Activated CD8-positive, alpha-beta memory T cell treated with anti-CD3 and anti-CD28 coated beads, Interleukin-2, amount 10 ng/mL, durations not matched to agents 7 days and 5 days (primary cell): ENCODE measurements at regions not wholly inside any gene's neighbourhood (a gene's known extent, or its start where the extent isn't known, plus 50 kb on each side); places are given as distances from the start of the nearest gene placed in this dataset.
"Not testable (repeated sequence)": the region's sequence is repeated elsewhere in the genome, so short reads cannot be mapped to it uniquely, and the experiment has no call there.

Experiments
- ATAC-seq: fragments of 150-1000 bp; cut with Tn5 transposase; one replicate; pipeline ENCODE4 v1.10.0; 2021; ENCODE audit warnings: moderate library complexity
- CTCF ChIA-PET: fragments of 350-600 bp; sonication (Branson Sonifier 250); formaldehyde crosslinking; loops from one replicate; lab custom pipeline; 2021; ENCODE audit warnings: antibody characterized with exemption; lab: Charles Lee
- DNase-seq: peaks from one replicate; pipeline ENCODE4 v3.0.0-alpha.2; 2020
- H3K27ac Mint-ChIP-seq: one replicate; pipeline ENCODE4 v1.8.0; 2021; ENCODE audit warnings: mild to moderate bottlenecking, mixed read lengths
- H3K27me3 Mint-ChIP-seq: one replicate; pipeline ENCODE4 v1.8.0; 2021; ENCODE audit warnings: mixed read lengths
- H3K36me3 Mint-ChIP-seq: one replicate; pipeline ENCODE4 v1.8.0; 2021; ENCODE audit warnings: mild to moderate bottlenecking, mixed read lengths
- H3K4me1 Mint-ChIP-seq: one replicate; pipeline ENCODE4 v1.8.0; 2021; ENCODE audit warnings: mixed read lengths
- H3K4me3 Mint-ChIP-seq: one replicate; pipeline ENCODE4 v1.8.0; 2021; ENCODE audit warnings: mild to moderate bottlenecking, moderate library complexity, mixed read lengths
- H3K9me3 Mint-ChIP-seq: one replicate; pipeline ENCODE4 v1.8.0; 2022; ENCODE audit warnings: low read depth, mixed read lengths

DNA sequence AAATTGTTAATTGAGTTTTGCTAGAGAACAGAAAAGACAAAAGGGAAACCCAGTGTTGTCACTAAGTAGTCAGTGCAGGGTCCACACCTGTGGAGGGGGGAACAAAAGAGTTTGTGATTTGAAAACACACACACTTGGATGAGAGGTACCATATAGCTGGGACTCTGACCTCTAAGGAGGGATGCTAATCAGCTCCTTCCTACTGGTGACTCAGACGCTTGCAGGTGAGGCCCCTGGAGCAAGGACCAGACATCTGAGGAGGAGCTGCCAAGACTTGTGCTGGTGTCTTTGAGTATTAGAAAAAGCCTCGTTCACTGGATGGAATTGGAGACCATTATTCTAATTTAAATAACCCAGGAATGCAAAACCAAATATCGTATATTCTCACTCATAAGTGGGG, 146.4 kb upstream of the MAP2 start:
- no peak for DNase-seq
- Mint-ChIP-seq H3K4me3 (no peak overlapping the region), H3K27me3 (no peaks in the 10 kb centered on the region), H3K4me1 (no peaks in the 10 kb centered on the region), H3K27ac (no peak overlapping the region), H3K9me3 (peaks cover 2% of the 10 kb centered on the region), H3K36me3 (no peaks in the 10 kb centered on the region)
- CTCF ChIA-PET: no interaction called here
- ATAC-seq: no peak

DNA sequence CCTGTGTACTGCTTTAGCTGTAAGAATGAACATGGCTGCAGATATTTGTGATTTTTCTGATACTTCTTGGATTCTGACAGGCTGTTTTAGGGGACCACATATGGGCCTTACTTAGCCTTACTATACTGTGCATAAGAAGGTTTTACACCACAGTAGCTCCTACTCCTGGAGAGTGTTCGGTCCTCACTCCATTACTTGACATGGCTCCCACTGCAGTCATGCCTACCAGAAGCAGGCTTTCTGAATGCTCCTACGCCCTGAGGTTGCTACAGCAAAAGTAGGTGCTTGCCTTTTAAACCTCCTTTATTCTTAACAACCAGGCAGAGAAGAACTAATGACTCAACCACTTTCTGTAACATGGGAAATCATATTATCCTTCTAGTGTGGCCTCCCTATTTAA, 125.2 kb upstream of the MAP2 start:
- H3K36me3 Mint-ChIP-seq: no peaks in the 10 kb centered on the region
- H3K4me1 Mint-ChIP-seq: no peaks in the 10 kb centered on the region
- DNase-seq: no peak
- no peaks in the 10 kb centered on the region for H3K27me3 Mint-ChIP-seq
- CTCF ChIA-PET: no interaction called here
- no peak overlapping the region for H3K4me3 Mint-ChIP-seq
- no peak for ATAC-seq
- H3K27ac Mint-ChIP-seq: no peak overlapping the region
- H3K9me3 Mint-ChIP-seq: no peaks in the 10 kb centered on the region

- H3K4me1 Mint-ChIP-seq, ATAC-seq, H3K27me3 Mint-ChIP-seq, DNase-seq, CTCF ChIA-PET, H3K9me3 Mint-ChIP-seq, H3K36me3 Mint-ChIP-seq, H3K4me3 Mint-ChIP-seq, H3K27ac Mint-ChIP-seq: not testable (repeated sequence)
These were observed 124.4 kb upstream of the MAP2 start for GRCh38 chr2:209299478-209299877.

- CTCF ChIA-PET: not testable (repeated sequence)
These were observed 123.1 kb upstream of the MAP2 start for GRCh38 chr2:209300766-209301165.

DNA sequence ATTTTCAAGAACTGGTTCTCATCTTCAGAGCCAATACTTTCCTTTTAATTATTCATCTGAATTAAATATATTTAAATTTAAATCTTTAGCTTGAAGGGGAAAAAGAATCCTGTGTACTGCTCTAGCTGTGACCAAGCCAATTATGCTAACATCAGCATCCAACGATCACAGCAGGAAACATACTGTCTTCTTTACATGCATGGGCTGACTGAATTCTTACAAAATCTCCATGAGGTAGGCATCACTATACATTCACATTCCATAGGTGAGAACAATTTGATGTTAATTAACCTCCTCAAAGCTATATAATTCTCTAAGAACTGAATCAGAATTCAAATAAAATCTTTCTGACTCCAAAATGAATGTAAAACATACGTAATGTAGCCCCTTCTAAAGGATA, 118.8 kb upstream of the MAP2 start:
- no peak for ATAC-seq
- Mint-ChIP-seq H3K9me3 (peaks cover 3% of the 10 kb centered on the region), H3K36me3 (no peaks in the 10 kb centered on the region), H3K4me1 (no peaks in the 10 kb centered on the region), H3K4me3 (no peak overlapping the region), H3K27ac (no peak overlapping the region), H3K27me3 (no peaks in the 10 kb centered on the region)
- no peak for DNase-seq
- CTCF ChIA-PET: no interaction called here

More at GRCh38 chr2:209300766-209301165, 123.1 kb upstream of the MAP2 start:
- DNase-seq, ATAC-seq, H3K36me3 Mint-ChIP-seq, H3K27me3 Mint-ChIP-seq, H3K4me1 Mint-ChIP-seq, H3K9me3 Mint-ChIP-seq, H3K4me3 Mint-ChIP-seq, H3K27ac Mint-ChIP-seq: not testable (repeated sequence)

- H3K4me1 Mint-ChIP-seq: no peaks in the 10 kb centered on the region
- DNase-seq (no peak), ATAC-seq (no peak)
- H3K4me3 Mint-ChIP-seq: no peak overlapping the region
- H3K9me3 Mint-ChIP-seq: peaks cover 3% of the 10 kb centered on the region
- no peaks in the 10 kb centered on the region for H3K27me3 Mint-ChIP-seq
- H3K27ac Mint-ChIP-seq: no peak overlapping the region
- CTCF ChIA-PET: no interaction called here
- H3K36me3 Mint-ChIP-seq: no peaks in the 10 kb centered on the region
These were observed 118.1 kb upstream of the MAP2 start for GRCh38 chr2:209305746-209306196.

DNA sequence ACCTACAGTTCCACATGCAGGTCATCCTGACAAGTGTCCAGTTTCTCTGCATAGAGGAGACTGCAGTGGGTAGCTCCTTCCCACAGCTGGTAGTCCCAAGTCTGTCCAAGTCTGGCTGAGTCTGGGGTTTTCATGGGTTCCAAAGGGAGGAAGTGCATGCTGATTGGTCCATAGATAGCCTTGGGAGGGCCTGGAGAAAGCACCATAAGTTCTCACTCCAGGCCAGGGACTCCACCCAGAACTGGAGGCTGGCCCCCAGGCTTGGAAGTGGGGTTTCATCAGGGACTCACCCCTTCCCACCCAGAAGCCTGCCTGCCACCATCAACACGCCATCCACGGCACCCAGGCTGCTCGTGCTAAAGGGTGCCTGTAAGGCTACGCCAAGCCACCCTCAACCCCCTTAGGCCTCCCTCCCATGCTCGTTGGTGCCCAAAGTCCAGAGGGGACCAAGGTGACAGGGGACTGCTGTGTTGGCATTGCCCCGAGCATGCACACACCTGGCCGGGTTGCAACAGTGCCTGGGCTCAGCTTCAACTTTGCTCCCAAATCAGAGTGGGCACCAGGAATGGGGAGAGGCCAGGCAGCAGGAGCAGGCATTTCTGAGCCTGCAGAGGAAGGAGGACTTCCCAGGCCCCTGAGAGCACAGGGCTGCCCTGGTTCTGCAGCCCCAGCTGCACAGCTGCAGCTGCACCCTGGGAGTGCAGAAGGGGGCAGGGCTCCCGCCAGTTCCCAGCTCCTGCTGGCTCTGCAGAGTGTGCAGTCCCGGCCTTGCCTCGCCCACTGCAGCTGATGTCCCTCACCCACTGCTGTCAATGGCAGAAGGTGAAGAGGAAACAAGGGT, 116.5 kb upstream of the MAP2 start:
- H3K9me3 Mint-ChIP-seq: peaks cover 3% of the 10 kb centered on the region
- no peak for ATAC-seq
- no peak overlapping the region for H3K27ac Mint-ChIP-seq
- no peaks in the 10 kb centered on the region for H3K36me3 Mint-ChIP-seq
- no peaks in the 10 kb centered on the region for H3K27me3 Mint-ChIP-seq
- no peak for DNase-seq
- CTCF ChIA-PET: no interaction called here
- no peaks in the 10 kb centered on the region for H3K4me1 Mint-ChIP-seq
- H3K4me3 Mint-ChIP-seq: no peak overlapping the region

DNA sequence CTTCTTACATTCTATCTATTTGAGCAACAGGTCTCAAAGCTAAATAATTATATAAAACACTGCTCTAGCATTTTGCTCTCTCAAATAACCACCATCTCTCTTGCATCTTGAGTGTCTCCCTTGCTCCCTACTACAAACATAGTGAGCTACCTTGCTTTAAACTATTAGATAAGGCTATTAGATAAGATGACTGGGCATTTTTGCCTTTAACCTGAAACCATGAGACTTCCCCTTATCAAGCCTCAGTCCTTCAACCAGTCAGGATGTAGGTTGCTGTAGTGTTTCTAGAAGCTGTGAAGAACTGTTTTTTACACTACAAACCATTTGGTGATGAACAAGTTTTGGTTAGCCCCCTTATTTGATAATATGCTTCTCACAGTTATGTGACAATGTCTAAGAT, 115.4 kb upstream of the MAP2 start:
- Mint-ChIP-seq H3K4me1 (no peaks in the 10 kb centered on the region), H3K4me3 (no peak overlapping the region), H3K27ac (no peak overlapping the region), H3K27me3 (no peaks in the 10 kb centered on the region), H3K9me3 (peaks cover 3% of the 10 kb centered on the region), H3K36me3 (no peaks in the 10 kb centered on the region)
- no peak for DNase-seq
- ATAC-seq: no peak
- CTCF ChIA-PET: no interaction called here

- H3K4me1 Mint-ChIP-seq: no peaks in the 10 kb centered on the region
- no peak for ATAC-seq
- no peaks in the 10 kb centered on the region for H3K36me3 Mint-ChIP-seq
- no peak for DNase-seq
- H3K4me3 Mint-ChIP-seq: no peak overlapping the region
- no peaks in the 10 kb centered on the region for H3K27me3 Mint-ChIP-seq
- no peaks in the 10 kb centered on the region for H3K9me3 Mint-ChIP-seq
- CTCF ChIA-PET: no interaction called here
- no peak overlapping the region for H3K27ac Mint-ChIP-seq
These were observed 111.9 kb upstream of the MAP2 start for GRCh38 chr2:209311948-209312347.

GRCh38 chr2:209312450-209312849, 111.4 kb upstream of the MAP2 start:
- H3K4me1 Mint-ChIP-seq, H3K27me3 Mint-ChIP-seq, DNase-seq, H3K4me3 Mint-ChIP-seq, H3K9me3 Mint-ChIP-seq, ATAC-seq, H3K36me3 Mint-ChIP-seq, H3K27ac Mint-ChIP-seq, CTCF ChIA-PET: not testable (repeated sequence)

- H3K9me3 Mint-ChIP-seq: no peaks in the 10 kb centered on the region
- no peak for DNase-seq
- H3K36me3 Mint-ChIP-seq: no peaks in the 10 kb centered on the region
- no peaks in the 10 kb centered on the region for H3K27me3 Mint-ChIP-seq
- no peak for ATAC-seq
- no peak overlapping the region for H3K4me3 Mint-ChIP-seq
- CTCF ChIA-PET: no interaction called here
- no peak overlapping the region for H3K27ac Mint-ChIP-seq
- H3K4me1 Mint-ChIP-seq: no peaks in the 10 kb centered on the region
These were observed 109.2 kb upstream of the MAP2 start for GRCh38 chr2:209314653-209315052.

DNA sequence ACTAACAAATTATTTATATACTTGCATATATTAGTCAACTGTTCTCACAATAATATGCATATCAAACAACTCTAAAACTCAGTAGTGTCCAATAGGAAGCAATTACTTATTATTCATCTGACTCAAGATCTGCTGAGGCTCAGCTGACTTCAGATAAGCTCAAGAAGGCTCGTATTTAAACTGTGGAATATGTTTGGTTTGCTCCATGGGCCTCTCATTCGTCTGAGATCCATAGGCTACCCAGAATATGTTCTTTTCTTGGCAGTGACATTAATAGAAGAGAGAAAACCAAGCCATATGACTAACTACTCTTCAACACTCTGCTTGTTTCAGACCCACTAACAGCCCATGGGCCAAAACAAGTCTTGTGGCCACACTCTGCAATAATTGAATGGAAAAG, 107.7 kb upstream of the MAP2 start:
- H3K9me3 Mint-ChIP-seq: no peaks in the 10 kb centered on the region
- CTCF ChIA-PET: no interaction called here
- DNase-seq: no peak
- H3K4me1 Mint-ChIP-seq: no peaks in the 10 kb centered on the region
- no peaks in the 10 kb centered on the region for H3K27me3 Mint-ChIP-seq
- H3K27ac Mint-ChIP-seq: no peak overlapping the region
- no peaks in the 10 kb centered on the region for H3K36me3 Mint-ChIP-seq
- ATAC-seq: no peak
- no peak overlapping the region for H3K4me3 Mint-ChIP-seq

GRCh38 chr2:209321076-209321475, 102.8 kb upstream of the MAP2 start:
- Mint-ChIP-seq H3K27ac (no peak overlapping the region), H3K9me3 (no peaks in the 10 kb centered on the region), H3K27me3 (no peaks in the 10 kb centered on the region), H3K4me3 (no peak overlapping the region), H3K4me1 (no peaks in the 10 kb centered on the region), H3K36me3 (no peaks in the 10 kb centered on the region)
- CTCF ChIA-PET: interaction anchor here (1.5 kb wide), 1 partner anchor 13 kb away, joined by 3 read pairs; no protein-coding TSS in a partner anchor
- DNase-seq: no peak
- no peak for ATAC-seq

- no peaks in the 10 kb centered on the region for H3K27me3 Mint-ChIP-seq
- no peaks in the 10 kb centered on the region for H3K4me1 Mint-ChIP-seq
- DNase-seq: no peak
- no peak overlapping the region for H3K4me3 Mint-ChIP-seq
- CTCF ChIA-PET: interaction anchor here (1.5 kb wide), 1 partner anchor 13 kb away, joined by 3 read pairs; no protein-coding TSS in a partner anchor
- H3K9me3 Mint-ChIP-seq: no peaks in the 10 kb centered on the region
- H3K27ac Mint-ChIP-seq: no peak overlapping the region
- no peaks in the 10 kb centered on the region for H3K36me3 Mint-ChIP-seq
- ATAC-seq: no peak
These were observed 102.3 kb upstream of the MAP2 start for GRCh38 chr2:209321581-209321980.
